ENCODE measurements at regions not wholly inside any gene's neighbourhood (a gene's known extent, or its start where the extent isn't known, plus 50 kb on each side); places are given as distances from the start of the nearest gene placed in this dataset.
"Not testable (repeated sequence)": the region's sequence is repeated elsewhere in the genome, so short reads cannot be mapped to it uniquely, and the experiment has no call there.

GRCh38 chr6:57821325-57821724 lies 503.9 kb downstream of the PRIM2 start:
- not testable (repeated sequence) for TF ChIP-seq POLR2A (IDR thresholded peaks at IDR 0.05; ENCODE audit: control extremely low read depth in 1 of 2, low read depth in 2 of 2, low read length in 2 of 2); JUN (IDR thresholded peaks at IDR 0.05; ENCODE audit: low read depth, low read length); TAF1 (IDR thresholded peaks at IDR 0.05; ENCODE audit: low read depth, low read length); ASH2L (IDR thresholded peaks at IDR 0.05; ENCODE audit: low read length); POLR2AphosphoS5 (IDR thresholded peaks at IDR 0.05; ENCODE audit: low read depth, low read length)
